Esophagus mucosa (tissue), 1 donor: ENCODE measurements at regions not wholly inside any gene's neighbourhood (a gene's known extent, or its start where the extent isn't known, plus 50 kb on each side); places are given as distances from the start of the nearest gene placed in this dataset.
"Not testable (repeated sequence)": the region's sequence is repeated elsewhere in the genome, so short reads cannot be mapped to it uniquely, and the experiment has no call there.

Experiments
- ATAC-seq: fragments of 200-7000 bp; cut with Tn5 transposase; one replicate; pipeline ENCODE4 v1.9.1; 2020
- donor health status: DM: yes; HTN: yes; CAD: no.

DNA sequence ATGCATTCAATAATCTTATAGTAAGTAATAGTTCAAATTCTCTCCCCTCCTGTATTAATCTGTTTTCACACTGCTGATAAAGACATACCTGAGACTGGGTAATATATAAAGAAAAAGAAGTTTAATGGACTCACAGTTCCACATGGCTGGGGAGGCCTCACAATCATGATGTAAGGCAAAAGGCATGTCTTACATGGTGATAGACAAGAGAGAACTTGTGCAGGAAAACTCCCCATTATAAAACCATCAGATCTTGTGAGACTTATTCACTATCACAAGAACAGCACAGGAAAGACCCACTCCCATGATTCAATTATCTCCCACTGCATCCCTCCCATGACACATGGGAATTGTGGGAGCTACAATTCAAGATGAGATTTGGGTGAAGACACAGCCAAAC, 199.9 kb upstream of the PCSK5 start:
- ATAC-seq = not testable (repeated sequence)

DNA sequence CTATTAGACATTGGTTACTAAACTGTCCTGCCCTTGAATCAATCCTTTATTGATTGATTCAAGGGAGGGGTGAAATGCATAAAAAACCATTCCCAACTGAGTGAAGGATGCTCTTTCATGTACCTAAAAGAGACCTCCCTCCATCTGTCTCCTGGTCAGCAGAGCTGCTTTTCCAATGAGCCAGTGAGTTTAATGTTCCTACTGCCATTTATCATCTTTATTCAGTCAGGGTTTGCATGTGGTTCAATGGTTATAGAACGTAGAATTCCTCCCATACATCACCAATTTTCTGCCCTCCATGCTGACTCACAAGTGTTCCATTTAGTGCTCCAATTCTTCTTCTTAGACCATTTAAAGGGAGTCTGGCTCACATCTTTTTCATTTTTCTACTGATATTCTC, 199.1 kb upstream of the PCSK5 start:
- no peak for ATAC-seq

DNA sequence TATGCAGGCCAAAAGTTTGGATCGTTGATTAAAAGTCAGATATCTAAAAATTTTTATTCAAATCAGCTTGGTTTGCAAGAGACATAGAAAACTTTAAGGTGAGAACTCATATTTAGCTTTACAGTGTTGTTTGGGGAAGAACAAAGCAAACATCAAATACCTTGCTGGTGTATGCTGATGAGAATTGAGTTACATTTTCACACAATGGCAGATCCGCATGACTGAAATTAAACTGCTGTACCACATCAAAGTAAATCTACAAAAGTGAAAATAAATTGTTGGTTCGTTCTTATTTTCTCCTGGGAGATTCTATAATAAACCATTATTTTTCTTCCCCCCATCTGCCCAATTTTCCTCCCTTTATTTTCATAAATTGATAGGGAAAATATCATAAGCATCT, 198.2 kb upstream of the PCSK5 start:
- no peak for ATAC-seq

DNA sequence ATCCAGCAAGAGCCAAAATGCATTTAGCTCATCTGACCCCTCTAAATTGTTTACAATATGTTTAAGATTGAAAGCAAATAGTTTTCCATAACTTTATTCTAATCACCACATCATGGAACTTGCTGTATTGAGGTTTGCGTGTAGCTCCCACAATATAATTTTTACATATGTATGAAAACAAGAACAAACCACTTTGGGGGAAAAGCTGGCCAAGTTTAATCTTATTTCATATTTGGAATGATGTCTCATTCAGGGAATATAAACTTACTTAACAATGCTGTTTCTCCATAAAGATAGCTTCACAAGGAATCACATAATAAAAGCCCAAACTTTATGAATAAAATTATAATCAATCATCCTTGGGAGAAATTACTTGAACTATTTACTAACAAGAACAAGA, 194.6 kb upstream of the PCSK5 start:
- no peak for ATAC-seq

DNA sequence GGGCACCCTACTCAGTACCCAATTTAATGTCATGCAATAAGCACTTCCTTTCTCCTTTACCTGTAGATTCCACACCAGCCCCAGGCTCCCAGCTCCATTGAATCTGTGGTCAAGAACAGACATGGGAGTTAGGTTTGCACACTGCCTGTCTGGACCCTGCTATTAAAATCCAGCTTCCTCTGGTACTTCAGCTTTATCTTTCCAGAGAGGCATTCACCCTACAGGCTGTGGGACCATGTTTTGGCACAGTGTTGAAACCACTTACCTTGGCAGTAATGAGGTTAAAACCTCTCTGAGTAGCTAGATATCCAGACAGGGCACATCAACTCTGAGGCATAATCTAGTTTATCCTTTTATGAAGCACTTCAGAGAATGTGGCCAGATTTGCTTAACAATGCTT, 191.5 kb upstream of the PCSK5 start:
- no peak for ATAC-seq

DNA sequence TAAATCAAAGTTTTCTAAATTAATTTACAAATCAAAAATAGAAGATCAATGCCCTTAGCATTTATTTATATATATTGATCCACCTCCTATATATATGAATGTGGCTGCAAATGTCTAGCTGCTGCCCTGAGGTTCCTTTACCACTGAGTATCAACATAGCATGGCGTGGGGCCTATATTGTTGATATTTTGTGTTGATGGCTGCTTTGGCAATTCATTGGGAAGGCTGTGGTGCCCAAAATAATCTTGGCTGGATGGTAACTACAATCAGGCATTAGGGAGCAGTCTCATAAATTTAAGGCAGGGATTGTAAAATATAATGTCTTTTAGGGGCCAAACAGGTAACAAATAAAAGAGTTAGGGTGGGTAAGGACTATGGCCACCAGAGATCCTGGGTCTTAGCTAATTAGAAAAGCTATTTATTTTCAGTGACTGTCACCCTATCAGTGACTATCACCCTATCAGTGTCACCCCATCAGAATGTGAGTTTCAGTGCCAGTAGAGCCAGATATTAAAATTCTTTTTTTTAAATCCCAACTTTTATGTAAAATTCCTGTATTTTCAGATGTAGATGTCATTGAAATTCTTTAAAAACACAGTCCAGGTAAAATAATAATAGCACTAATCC, 190.7 kb upstream of the PCSK5 start:
- no peak for ATAC-seq

DNA sequence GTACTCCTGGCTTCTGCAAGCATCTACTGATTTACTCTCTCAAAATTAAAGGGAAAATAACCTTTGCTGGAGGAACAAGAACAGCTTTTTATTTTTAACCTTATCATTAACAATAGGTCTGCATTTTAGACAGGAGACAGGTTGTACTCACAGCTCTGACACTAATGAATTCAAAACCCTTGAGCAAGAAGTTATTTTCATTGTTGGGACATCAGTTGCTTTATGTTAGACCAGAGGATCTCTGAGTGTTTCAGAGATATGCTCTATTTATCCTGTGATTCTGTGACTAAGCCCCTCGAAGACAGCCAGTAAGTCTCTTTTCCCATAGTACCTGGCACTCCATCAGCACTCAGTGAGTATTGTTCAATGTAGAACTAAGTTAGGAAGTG, 190.2 kb upstream of the PCSK5 start:
- ATAC-seq = no peak

DNA sequence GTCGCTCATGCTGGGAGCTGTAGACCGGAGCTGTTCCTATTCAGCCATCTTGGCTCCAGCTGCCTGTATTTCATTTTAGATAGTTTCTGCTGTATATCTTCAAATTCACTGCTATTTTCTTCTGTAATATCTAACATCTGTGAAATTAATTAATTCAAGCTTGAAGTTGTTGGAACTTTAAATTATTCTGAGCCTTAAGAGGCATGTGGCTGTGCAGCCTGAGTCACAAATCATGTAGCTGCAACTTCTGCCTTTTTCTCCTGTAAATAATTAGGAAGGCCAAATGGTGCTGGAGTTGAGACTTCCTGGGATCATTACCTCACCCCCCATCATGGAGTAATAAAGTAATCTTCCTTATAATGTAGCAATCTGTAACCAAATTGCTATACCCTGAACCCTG, 183.3 kb upstream of the PCSK5 start:
- no peak for ATAC-seq

DNA sequence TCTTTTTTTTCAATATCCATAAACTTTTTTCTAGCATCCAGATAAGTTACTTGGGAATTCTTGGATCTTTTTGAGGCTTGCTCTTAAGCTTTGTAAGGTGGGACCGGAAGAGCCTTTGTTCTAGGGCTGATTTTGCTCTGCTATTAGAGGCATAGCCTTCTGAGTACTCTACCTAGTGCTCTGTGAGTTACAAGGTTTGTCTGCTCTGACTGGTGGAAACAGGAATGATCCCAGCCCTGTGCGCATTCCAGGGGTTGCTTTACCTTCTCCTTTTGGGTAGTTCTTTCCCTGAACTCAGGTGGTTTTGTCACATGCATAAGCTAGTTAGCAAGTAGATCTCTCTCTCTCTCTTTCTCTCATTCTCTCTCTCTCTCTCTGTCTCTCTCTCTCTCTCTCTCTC, 180.8 kb upstream of the PCSK5 start:
- ATAC-seq = no peak

DNA sequence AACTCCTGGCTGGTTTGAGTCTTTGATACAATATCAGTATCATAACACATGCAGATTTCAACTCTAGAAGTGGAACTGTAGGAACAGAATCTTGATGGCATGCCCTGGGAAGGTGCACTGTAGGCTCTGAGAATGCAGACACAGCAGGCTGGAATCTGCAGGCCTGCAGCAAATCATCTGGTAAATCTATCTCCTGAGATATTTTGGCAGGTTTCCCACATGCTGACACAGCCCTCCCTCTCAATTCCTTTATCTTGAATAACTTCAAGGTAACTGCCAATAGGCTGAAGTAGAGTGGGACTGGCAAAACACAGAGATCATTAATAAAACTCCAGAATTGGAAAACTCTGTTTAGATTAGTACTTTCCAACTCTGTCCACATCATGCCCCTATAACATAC, 177.8 kb upstream of the PCSK5 start:
- no peak for ATAC-seq

DNA sequence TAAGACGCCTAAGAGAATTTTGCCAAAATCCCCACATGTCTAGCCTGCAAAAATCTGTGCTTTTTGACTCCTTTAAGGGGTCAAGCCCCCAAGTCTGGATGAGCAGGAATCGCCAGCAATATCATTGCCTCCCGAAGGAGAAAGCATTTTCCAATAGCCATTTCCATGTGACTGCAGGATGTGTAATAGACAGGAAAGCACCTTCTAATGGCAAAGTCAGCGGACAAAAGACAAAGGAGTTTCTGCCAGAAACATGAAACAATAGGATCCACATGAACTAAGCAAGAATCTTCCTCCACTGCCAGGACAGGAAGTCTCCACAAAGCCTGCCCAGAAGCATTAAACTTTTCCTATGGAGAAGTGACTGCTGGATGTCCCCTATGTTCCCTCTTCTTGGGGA, 177.1 kb upstream of the PCSK5 start:
- no peak for ATAC-seq

DNA sequence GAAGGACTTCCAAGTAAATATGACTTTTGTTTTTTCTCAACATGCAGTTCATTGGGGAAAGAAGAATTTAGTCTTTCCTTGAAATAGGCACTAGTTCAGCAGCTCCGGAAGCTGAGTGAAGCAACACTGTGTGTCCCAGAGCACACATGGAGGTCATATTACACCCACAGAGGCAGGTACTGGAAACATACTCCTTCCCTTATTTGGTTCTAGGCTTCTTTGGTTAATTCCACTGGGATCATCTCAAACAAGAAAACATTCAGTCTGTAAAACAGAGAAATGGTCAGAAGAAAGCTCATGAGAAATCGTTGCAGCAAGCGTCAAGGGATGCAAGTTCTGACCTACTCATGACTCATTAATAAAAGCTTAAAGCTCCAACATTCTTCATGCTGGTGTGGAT, 175.1 kb upstream of the PCSK5 start:
- no peak for ATAC-seq

DNA sequence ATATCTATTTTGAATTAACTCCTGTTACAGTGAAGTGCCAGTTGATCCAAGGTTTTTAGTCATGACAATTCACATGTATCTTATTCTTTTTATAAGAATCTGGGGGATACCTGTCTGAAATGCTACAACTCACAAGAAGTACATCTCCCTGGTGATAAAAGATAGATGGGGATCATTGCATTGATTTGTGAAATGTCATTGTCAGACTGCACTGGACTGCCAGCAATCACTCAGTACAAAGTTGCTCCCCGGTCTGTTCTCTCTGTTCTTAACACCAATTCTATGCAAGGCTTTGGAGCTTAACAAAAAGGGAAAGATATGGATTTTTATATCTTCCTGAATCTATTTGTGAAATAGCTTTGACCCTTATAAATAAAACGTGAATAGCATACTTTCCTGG, 171.8 kb upstream of the PCSK5 start:
- no peak for ATAC-seq

DNA sequence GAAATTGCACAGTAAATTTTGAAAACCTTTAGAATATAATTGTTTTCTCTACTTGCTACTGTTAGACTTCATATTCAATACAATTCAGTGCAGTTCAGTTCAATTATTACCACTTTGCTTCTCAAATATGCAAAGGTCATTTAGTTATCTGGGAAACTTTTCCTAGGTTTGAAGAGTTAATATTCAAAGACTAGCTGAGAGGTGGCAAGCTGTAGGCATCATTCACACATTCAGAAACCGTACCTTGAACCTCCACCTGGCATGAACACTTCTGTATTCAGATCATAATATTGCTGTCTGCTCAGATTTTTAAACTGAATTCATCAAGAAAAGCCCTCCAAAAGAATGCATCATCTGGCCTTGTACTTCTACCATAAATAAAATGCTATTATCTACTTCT, 162.1 kb upstream of the PCSK5 start:
- ATAC-seq = no peak

DNA sequence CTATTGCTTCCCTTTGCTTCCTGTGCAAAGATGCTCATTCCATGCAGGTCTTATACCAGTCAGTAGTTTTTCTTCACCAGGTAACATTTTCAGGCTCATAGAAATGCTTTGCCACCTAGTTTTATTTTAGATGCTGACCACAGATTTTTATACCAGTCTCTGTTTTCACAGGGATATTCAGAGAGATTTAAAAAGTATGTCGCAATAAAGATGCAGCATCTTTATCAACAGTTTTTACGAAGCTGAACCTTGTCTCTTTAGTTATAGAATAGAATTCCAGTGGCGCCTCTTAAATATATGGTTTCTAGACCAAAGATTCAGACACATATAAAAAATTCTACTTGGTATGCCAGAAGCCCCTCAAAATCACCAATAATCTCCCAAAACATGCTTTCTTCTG, 155.7 kb upstream of the PCSK5 start:
- ATAC-seq = no peak

DNA sequence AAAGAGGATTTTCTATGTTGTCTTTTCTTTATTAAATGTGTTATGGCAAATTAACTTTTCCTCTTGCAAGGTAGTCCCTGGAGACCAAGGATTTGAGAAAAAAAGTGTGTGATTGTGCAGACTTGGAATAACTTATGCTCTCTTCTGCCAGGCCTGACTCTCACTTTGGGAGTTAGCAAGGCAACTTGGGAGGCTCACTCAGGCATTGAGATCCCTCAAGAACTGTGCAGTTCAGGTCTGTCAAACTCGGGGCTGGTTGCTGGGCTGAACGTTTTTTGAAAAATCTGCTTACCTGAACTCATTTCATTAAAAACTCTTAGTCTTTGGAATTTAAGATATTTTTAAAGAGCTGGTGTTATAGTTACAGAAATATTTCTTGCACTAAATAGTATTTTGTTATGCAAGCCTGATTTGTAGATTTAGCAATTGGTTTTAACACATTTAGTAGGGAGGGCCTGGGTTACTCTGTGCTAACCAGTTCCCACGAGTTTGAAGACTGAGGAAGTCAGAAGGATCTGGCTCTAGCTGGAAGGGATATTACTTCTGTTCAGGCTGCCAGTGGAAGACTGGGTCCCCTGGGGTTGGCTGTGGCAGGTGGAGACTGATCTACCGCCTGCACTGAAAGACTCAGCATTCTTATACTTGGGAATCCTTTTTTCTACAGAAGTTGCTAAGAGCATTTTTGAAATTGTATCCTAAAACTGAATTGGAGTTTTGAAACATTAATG, 150.4 kb upstream of the PCSK5 start:
- no peak for ATAC-seq

DNA sequence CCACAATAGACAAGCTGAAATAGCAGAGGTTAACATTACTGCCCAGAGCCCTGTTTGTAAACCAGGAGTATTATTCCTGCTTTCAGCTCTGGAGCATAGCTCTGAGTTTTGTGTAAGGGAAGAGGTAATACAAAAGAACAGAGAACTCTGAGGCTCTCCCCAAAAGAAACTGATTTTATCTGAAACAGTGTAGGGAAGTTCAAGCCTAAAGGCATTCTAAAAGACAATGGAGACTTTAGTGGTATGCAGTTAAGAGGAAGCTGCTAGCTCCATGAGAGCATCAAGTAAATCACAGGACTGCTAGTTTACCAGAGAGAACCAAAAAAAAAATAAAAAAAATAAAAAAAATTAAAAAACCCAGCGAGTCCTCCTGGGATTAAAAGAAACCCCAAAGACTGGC, 146.6 kb upstream of the PCSK5 start:
- ATAC-seq = no peak

DNA sequence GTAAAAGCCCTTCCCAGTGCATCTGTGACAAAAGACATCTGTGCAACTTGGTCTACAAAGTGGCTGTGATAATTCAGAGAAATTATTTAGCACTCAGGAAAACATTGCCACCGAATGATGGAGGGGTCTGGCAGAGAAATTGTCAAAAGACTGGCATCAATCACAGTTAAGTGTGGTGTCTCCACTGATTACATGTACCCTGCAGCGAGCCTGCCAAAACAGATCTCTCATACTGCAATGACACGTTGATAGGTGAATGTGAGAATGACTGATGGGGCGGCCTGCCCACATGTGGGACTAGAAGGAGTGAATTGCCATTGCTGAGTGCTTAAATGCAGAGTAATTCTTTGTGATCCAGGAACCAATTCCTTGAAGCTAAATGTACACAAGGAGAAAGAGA, 136.4 kb upstream of the PCSK5 start:
- ATAC-seq = no peak

DNA sequence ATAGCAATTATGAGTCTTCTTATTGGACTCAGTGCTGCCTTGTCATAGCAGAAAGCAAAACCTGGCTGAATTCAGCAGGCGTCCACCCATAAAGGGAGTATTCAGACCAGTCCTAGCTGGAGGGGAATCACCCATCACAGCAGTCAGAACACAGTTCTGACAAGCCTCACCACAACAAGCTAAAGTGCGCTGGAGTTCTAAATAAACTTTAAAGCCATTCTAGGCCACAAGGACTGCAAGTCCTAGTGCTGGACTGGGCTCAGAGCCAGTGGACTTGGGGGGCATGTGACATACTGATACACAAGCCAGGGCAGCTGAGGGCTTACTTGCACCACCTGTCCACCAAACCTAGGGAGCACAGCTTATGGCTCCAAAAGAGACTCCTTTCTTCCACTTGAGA, 115.3 kb upstream of the PCSK5 start:
- no peak for ATAC-seq

DNA sequence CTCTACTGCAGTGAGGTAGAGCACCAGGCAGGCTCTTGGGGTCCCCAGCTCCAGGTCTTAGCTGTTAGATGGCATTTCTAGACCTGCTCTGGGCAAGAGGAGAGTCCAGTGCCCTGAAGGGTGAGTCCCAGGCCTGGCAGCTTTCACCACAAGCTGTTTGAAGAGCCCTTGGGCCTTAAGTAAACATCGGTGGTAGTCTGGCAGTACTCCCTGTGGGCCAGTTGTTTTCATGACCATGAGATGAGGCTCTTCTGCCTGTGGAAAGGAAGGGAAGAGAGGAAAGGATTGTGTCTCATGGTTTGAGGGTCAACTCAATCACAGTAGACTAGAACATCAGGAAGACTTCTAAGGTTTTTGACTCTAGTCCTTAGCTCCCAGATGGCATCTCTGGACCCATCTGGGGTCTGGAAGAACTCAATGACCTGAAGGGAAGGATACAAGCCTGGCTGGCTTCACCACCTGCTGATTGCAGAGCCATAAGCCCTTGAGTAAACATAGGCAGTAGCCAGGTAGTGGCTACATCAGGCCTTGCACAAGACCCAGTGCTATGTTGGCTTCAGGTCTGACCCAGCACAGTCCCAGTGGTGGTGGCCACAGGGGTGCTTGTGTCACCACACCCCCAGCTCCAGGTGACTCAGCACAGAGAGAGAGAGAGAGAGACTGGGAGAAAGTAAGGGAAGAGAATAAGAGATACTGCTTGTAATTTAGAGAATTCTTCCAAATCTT, 114.3 kb upstream of the PCSK5 start:
- no peak for ATAC-seq

DNA sequence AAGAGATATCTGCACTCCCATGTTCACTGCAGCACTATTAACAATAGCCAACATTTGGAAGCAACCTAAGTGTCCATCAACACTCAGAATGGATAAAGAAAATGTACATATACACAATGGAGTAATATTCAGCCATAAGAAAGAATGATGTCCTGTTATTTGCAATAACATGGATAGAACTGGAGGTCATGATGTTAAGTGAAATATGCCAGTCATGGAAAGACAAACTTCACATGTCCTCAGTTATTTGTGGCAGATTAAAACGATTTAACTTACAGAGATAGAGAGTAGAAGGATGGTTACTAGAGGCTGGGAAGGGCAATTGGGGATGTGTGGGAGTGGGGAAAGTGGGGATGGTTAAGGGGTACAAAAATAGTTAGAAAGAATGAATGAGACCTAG, 110.3 kb upstream of the PCSK5 start:
- no peak for ATAC-seq

DNA sequence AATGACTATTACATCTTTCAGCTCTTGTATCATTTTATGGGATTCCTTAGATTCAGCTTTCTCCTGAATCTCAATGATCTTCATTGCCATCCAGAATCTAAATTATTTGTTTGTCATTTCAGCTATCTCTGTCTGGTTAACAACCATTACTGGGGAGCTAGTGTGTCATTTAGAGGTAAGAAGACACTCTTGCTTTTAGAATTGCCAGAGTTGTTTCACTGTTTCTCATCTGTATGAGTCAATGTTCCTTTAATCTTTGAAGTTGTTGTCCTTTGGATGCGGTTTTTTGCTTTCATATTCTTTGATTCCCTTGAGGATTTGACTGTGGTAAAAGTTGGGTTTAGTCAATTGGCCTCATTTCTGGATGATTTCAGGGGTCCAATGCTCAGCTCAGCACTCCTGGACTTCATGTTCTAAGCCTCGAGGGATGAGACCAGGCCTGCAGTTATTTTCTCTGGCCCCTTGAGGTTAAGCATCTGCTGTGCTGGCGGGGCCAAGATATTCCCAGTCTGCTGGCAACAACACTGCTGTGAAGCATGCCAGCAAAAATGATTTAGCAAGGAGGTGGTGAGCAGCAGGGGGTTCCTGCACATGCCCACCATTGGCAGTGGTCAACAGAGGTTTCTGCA, 102.4 kb upstream of the PCSK5 start:
- no peak for ATAC-seq

DNA sequence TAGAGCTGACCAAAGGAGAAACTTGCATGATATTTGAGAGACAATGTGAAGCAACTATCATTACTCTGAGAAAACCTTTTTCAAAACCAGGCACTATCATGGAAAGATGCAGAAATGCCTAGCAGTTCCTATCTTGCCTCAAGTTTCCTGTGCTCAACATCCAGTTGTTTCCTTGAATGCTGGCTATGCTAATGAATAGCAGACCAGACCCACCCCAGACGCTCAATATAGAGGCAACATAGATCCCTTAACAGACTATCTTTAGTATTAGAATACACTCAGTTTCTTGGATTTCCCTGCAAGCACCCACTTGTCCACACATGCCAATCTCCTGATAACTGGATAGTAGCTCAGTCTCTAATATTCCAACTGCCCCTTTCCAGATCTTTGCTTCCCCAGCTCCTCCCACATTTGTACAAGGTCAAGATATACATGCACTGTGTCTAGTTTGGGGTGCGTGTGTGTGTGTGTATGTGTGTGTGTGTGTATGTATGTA, 93.3 kb upstream of the PCSK5 start:
- no peak for ATAC-seq

DNA sequence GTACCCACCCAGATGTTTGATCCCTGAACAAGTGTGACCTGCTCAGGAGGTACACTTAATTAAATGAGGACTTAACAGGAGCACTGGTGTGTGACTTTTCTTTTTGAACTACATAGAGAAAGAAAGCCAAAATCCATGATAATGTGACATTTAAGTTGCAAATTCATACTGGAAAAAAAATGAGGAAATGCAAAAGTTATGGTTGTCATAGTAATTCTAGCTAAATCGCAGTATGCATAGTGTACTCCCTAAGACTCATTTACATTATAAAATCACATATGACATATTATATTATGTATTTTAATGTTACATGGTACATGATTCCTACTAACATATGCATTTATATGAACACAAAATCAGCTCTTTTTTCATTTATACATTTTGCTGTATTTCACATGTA, 92.0 kb upstream of the PCSK5 start:
- ATAC-seq = no peak
